Gastrocnemius medialis (tissue), 4 donors: ENCODE measurements at regions not wholly inside any gene's neighbourhood (a gene's known extent, or its start where the extent isn't known, plus 50 kb on each side); places are given as distances from the start of the nearest gene placed in this dataset.

Source experiments
- ATAC-seq, 2 donors: fragments of 150-250 bp; one replicate each; pipeline ENCODE4 v1.9.1; 2016
- DNase-seq, 2 donors: peaks; one replicate each; pipeline ENCODE4 v3.0.0-alpha.2; 2019
- H3K27ac ChIP-seq, 4 donors: fragments of 200-600 bp; sonication (generic); 1 replicate in 1 of 4; 2 replicates in 3 of 4; pipeline ENCODE4 v1.5.1; 2016 to 2018; ENCODE audit warnings: mild to moderate bottlenecking in 2 of 4, moderate library complexity in 1 of 4
- H3K27me3 ChIP-seq, 3 donors: fragments of 200-600 bp; sonication (generic) in 2 of 3; 1 replicate in 1 of 3; 2 replicates in 2 of 3; pipeline versions ENCODE4 v1.5.1 to v1.6.0; 2016 to 2019; ENCODE audit warnings: mild to moderate bottlenecking in 1 of 3, moderate library complexity in 1 of 3
- H3K36me3 ChIP-seq, 2 donors: fragments of 200-600 bp; sonication (generic) in 1 of 2; one replicate each; pipeline ENCODE4 v1.5.1; 2017 to 2018
- H3K4me1 ChIP-seq, 2 donors: fragments of 200-600 bp; sonication (generic) in 1 of 2; one replicate each; pipeline ENCODE4 v1.5.1; 2016 to 2017; ENCODE audit warnings: mild to moderate bottlenecking in 2 of 2
- H3K4me3 ChIP-seq, 4 donors: fragments of 200-600 bp; sonication (generic) in 3 of 4; 1 replicate in 1 of 4; 2 replicates in 3 of 4; pipeline ENCODE4 v1.5.1; 2016 to 2019; ENCODE audit warnings: mild to moderate bottlenecking in 2 of 4
- H3K9me3 ChIP-seq, 3 donors: fragments of 200-600 bp; sonication (generic) in 2 of 3; 1 replicate in 1 of 3; 2 replicates in 2 of 3; pipeline ENCODE4 v1.5.1; 2016 to 2019
- CTCF ChIP-seq, 5 experiments: fragments of 450-650 bp in 3 of 5; fragments of 200-600 bp in 2 of 5; sonication (generic) in 2 of 5; IDR thresholded peaks in 4 of 5; conservative IDR thresholded peaks in 1 of 5; 1 replicate in 4 of 5; 2 replicates in 1 of 5; pipeline ENCODE4 v1.5.1; 2016 to 2019; ENCODE audit warnings: antibody characterized with exemption in 5 of 5, mild to moderate bottlenecking in 3 of 5, moderate library complexity in 3 of 5
- POLR2A ChIP-seq, 2 donors: fragments of 450-650 bp; IDR thresholded peaks; one replicate each; pipeline ENCODE4 v1.6.1; 2017; ENCODE audit warnings: antibody characterized with exemption in 2 of 2, mild to moderate bottlenecking in 2 of 2, moderate library complexity in 2 of 2
- in situ Hi-C, 4 donors: fragments of 200-750 bp; cut with MboI; loops; one replicate each; pipeline versions ENCODE4 v1.15.0 to v1.8.0; 2017; ENCODE audit warnings: low sequenced_read_pairs in 4 of 4
- intact Hi-C: fragments of 100-400 bp; cut with DNase I; formaldehyde crosslinking; loops from one replicate; pipeline ENCODE4 v1.15.1; 2023; ENCODE audit warnings: low total_unique reads

GRCh38 chr15:81506936-81507335 lies 132.9 kb upstream of the TMC3 start:
- no peak for DNase-seq
- no peaks in the 10 kb centered on the region for H3K4me1 ChIP-seq
- TF ChIP-seq POLR2A (IDR thresholded peaks at IDR 0.05) (no peak), CTCF (IDR thresholded peaks at IDR 0.05 in 4 of 5, conservative IDR thresholded peaks at IDR 0.05 in 1 of 5) (no peak)
- no peaks in the 10 kb centered on the region for H3K27me3 ChIP-seq
- in situ Hi-C loops: no loop called here
- H3K27ac ChIP-seq: no peak overlapping the region
- ATAC-seq: no peak
- no peaks in the 10 kb centered on the region for H3K36me3 ChIP-seq
- intact Hi-C loops: no loop called here
- H3K4me3 ChIP-seq: no peak overlapping the region
- no peaks in the 10 kb centered on the region for H3K9me3 ChIP-seq

- Histone ChIP-seq H3K27ac (no peak overlapping the region), H3K4me1 (no peaks in the 10 kb centered on the region), H3K9me3 (no peaks in the 10 kb centered on the region), H3K4me3 (no peak overlapping the region), H3K36me3 (no peaks in the 10 kb centered on the region), H3K27me3 (no peaks in the 10 kb centered on the region)
- TF ChIP-seq CTCF (IDR thresholded peaks at IDR 0.05 in 4 of 5, conservative IDR thresholded peaks at IDR 0.05 in 1 of 5) (no peak), POLR2A (IDR thresholded peaks at IDR 0.05) (no peak)
- ATAC-seq: no peak
- in situ Hi-C loops (no loop called here), intact Hi-C loops (no loop called here)
- no peak for DNase-seq
These were observed 132.1 kb upstream of the TMC3 start for GRCh38 chr15:81506071-81506470.

GRCh38 chr15:81504170-81504905 lies 130.3 kb upstream of the TMC3 start:
- no peaks in the 10 kb centered on the region for H3K36me3 ChIP-seq
- intact Hi-C loops: no loop called here
- H3K27ac ChIP-seq: no peak overlapping the region
- in situ Hi-C loops: no loop called here
- H3K4me1 ChIP-seq: no peaks in the 10 kb centered on the region
- ATAC-seq (no peak), DNase-seq (no peak)
- H3K27me3 ChIP-seq: no peaks in the 10 kb centered on the region
- TF ChIP-seq POLR2A (IDR thresholded peaks at IDR 0.05): no peak
- H3K9me3 ChIP-seq: no peaks in the 10 kb centered on the region
- no peak overlapping the region for H3K4me3 ChIP-seq

DNA sequence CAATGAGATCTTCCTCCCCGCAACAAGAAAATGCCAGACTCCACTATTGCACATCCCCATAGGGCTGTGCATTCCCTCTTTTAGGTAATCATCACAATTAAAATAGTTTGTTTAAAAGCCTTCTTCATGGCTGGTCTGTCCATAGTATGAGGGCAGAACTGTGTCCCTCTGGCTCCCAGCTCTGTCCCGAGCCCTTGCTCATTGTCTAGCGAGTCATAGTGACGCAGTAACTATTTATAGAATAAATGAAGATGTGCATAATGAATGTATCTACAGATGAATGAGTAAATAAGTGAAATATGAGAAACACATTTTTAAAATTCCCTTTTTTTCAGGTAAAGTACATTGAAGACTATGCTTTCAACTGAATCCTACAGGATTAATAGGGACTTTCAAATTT lies 128.4 kb upstream of the TMC3 start:
- no peaks in the 10 kb centered on the region for H3K27me3 ChIP-seq
- intact Hi-C loops: no loop called here
- H3K27ac ChIP-seq: no peak overlapping the region
- no peak for DNase-seq
- TF ChIP-seq POLR2A (IDR thresholded peaks at IDR 0.05): no peak
- TF ChIP-seq CTCF (IDR thresholded peaks at IDR 0.05 in 4 of 5, conservative IDR thresholded peaks at IDR 0.05 in 1 of 5): no peak
- H3K9me3 ChIP-seq: no peaks in the 10 kb centered on the region
- no peak overlapping the region for H3K4me3 ChIP-seq
- H3K36me3 ChIP-seq: no peaks in the 10 kb centered on the region
- ATAC-seq: no peak
- in situ Hi-C loops: no loop called here
- H3K4me1 ChIP-seq: no peaks in the 10 kb centered on the region

DNA sequence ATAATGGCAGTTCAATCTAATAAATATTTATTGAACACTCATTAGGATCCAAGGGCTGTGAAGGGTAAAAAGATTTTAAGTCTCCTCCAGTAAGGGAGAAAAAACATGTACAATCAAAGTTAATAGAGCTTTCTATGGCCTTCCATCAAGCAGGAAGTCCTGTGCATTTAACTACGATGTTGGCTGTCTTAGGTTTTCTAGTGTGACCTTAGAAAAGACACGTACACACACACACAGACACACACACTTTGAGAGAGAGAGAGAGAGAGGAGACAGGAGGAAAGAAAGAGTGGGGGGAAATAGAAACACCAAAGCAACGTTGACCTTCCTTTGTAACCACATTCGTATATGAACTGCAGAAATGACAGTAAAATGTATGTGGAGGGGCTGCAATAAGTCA lies 126.1 kb upstream of the TMC3 start:
- no peak for DNase-seq
- H3K27ac ChIP-seq: no peak overlapping the region
- H3K9me3 ChIP-seq: no peaks in the 10 kb centered on the region
- in situ Hi-C loops: no loop called here
- intact Hi-C loops: no loop called here
- TF ChIP-seq CTCF (IDR thresholded peaks at IDR 0.05 in 4 of 5, conservative IDR thresholded peaks at IDR 0.05 in 1 of 5): no peak
- no peak for TF ChIP-seq POLR2A (IDR thresholded peaks at IDR 0.05)
- no peaks in the 10 kb centered on the region for H3K4me1 ChIP-seq
- no peak for ATAC-seq
- no peaks in the 10 kb centered on the region for H3K36me3 ChIP-seq
- no peaks in the 10 kb centered on the region for H3K27me3 ChIP-seq
- H3K4me3 ChIP-seq: no peak overlapping the region
